ENCODE measurements at regions not wholly inside any gene's neighbourhood (a gene's known extent, or its start where the extent isn't known, plus 50 kb on each side); places are given as distances from the start of the nearest gene placed in this dataset.

GRCh38 chr13:106433066-106433465 lies 102.4 kb downstream of the EFNB2 start:
- no peak overlapping the region for H3K27ac ChIP-seq (ENCODE audit: low read length)
- no peaks in the 10 kb centered on the region for H3K36me3 ChIP-seq (ENCODE audit: control insufficient read depth, low read depth, low read length)
- H3K4me1 ChIP-seq (ENCODE audit: control insufficient read depth, low read depth, low read length): no peaks in the 10 kb centered on the region
- no peaks in the 10 kb centered on the region for H3K27me3 ChIP-seq (ENCODE audit: control insufficient read depth, insufficient read depth, low read length)
- H3K9ac ChIP-seq (ENCODE audit: low read length): no peak overlapping the region
- H3K9me3 ChIP-seq (ENCODE audit: control insufficient read depth, low read depth, low read length): no peaks in the 10 kb centered on the region
- no peak overlapping the region for H3K4me3 ChIP-seq (ENCODE audit: low read length)

- no peaks in the 10 kb centered on the region for H3K36me3 ChIP-seq (ENCODE audit: control insufficient read depth, low read depth, low read length)
- no peak overlapping the region for H3K9ac ChIP-seq (ENCODE audit: low read length)
- H3K4me1 ChIP-seq (ENCODE audit: control insufficient read depth, low read depth, low read length): no peaks in the 10 kb centered on the region
- no peaks in the 10 kb centered on the region for H3K9me3 ChIP-seq (ENCODE audit: control insufficient read depth, low read depth, low read length)
- no peaks in the 10 kb centered on the region for H3K27me3 ChIP-seq (ENCODE audit: control insufficient read depth, insufficient read depth, low read length)
- H3K27ac ChIP-seq (ENCODE audit: low read length): no peak overlapping the region
- no peak overlapping the region for H3K4me3 ChIP-seq (ENCODE audit: low read length)
Measured at GRCh38 chr13:106432636-106433035, 102.8 kb downstream of the EFNB2 start.

- H3K27ac ChIP-seq (ENCODE audit: low read length): no peak overlapping the region
- H3K4me3 ChIP-seq (ENCODE audit: low read length): no peak overlapping the region
- no peaks in the 10 kb centered on the region for H3K9me3 ChIP-seq (ENCODE audit: control insufficient read depth, low read depth, low read length)
- H3K4me1 ChIP-seq (ENCODE audit: control insufficient read depth, low read depth, low read length): peaks cover 18% of the 10 kb centered on the region
- H3K27me3 ChIP-seq (ENCODE audit: control insufficient read depth, insufficient read depth, low read length): no peaks in the 10 kb centered on the region
- H3K36me3 ChIP-seq (ENCODE audit: control insufficient read depth, low read depth, low read length): no peaks in the 10 kb centered on the region
- no peak overlapping the region for H3K9ac ChIP-seq (ENCODE audit: low read length)
Measured at GRCh38 chr13:106426909-106427308, 108.6 kb downstream of the EFNB2 start.

- Histone ChIP-seq H3K9me3 (ENCODE audit: control insufficient read depth, low read depth, low read length) (no peaks in the 10 kb centered on the region), H3K4me1 (ENCODE audit: control insufficient read depth, low read depth, low read length) (peaks cover 22% of the 10 kb centered on the region), H3K9ac (ENCODE audit: low read length) (no peak overlapping the region), H3K4me3 (ENCODE audit: low read length) (no peak overlapping the region), H3K27ac (ENCODE audit: low read length) (no peak overlapping the region), H3K36me3 (ENCODE audit: control insufficient read depth, low read depth, low read length) (no peaks in the 10 kb centered on the region), H3K27me3 (ENCODE audit: control insufficient read depth, insufficient read depth, low read length) (no peaks in the 10 kb centered on the region)
Measured at GRCh38 chr13:106425661-106426060, 109.8 kb downstream of the EFNB2 start.

- Histone ChIP-seq H3K4me3 (ENCODE audit: low read length) (no peak overlapping the region), H3K9ac (ENCODE audit: low read length) (no peak overlapping the region), H3K36me3 (ENCODE audit: control insufficient read depth, low read depth, low read length) (no peaks in the 10 kb centered on the region), H3K4me1 (ENCODE audit: control insufficient read depth, low read depth, low read length) (peaks cover 24% of the 10 kb centered on the region), H3K27me3 (ENCODE audit: control insufficient read depth, insufficient read depth, low read length) (no peaks in the 10 kb centered on the region), H3K27ac (ENCODE audit: low read length) (no peak overlapping the region), H3K9me3 (ENCODE audit: control insufficient read depth, low read depth, low read length) (no peaks in the 10 kb centered on the region)
Measured at GRCh38 chr13:106424805-106425204, 110.7 kb downstream of the EFNB2 start.

GRCh38 chr13:106423530-106423929 lies 111.9 kb downstream of the EFNB2 start:
- H3K9ac ChIP-seq (ENCODE audit: low read length): no peak overlapping the region
- H3K27me3 ChIP-seq (ENCODE audit: control insufficient read depth, insufficient read depth, low read length): no peaks in the 10 kb centered on the region
- H3K27ac ChIP-seq (ENCODE audit: low read length): no peak overlapping the region
- no peaks in the 10 kb centered on the region for H3K9me3 ChIP-seq (ENCODE audit: control insufficient read depth, low read depth, low read length)
- H3K4me1 ChIP-seq (ENCODE audit: control insufficient read depth, low read depth, low read length): peaks cover 24% of the 10 kb centered on the region
- no peak overlapping the region for H3K4me3 ChIP-seq (ENCODE audit: low read length)
- no peaks in the 10 kb centered on the region for H3K36me3 ChIP-seq (ENCODE audit: control insufficient read depth, low read depth, low read length)

GRCh38 chr13:106418556-106418955 lies 116.9 kb downstream of the EFNB2 start:
- Histone ChIP-seq H3K4me1 (ENCODE audit: control insufficient read depth, low read depth, low read length) (peaks cover 40% of the 10 kb centered on the region), H3K27ac (ENCODE audit: low read length) (no peak overlapping the region), H3K9ac (ENCODE audit: low read length) (no peak overlapping the region), H3K36me3 (ENCODE audit: control insufficient read depth, low read depth, low read length) (no peaks in the 10 kb centered on the region), H3K9me3 (ENCODE audit: control insufficient read depth, low read depth, low read length) (no peaks in the 10 kb centered on the region), H3K27me3 (ENCODE audit: control insufficient read depth, insufficient read depth, low read length) (no peaks in the 10 kb centered on the region), H3K4me3 (ENCODE audit: low read length) (no peak overlapping the region)

- Histone ChIP-seq H3K4me3 (ENCODE audit: low read length) (no peak overlapping the region), H3K27me3 (ENCODE audit: control insufficient read depth, insufficient read depth, low read length) (no peaks in the 10 kb centered on the region), H3K9me3 (ENCODE audit: control insufficient read depth, low read depth, low read length) (no peaks in the 10 kb centered on the region), H3K9ac (ENCODE audit: low read length) (no peak overlapping the region), H3K4me1 (ENCODE audit: control insufficient read depth, low read depth, low read length) (peaks cover 32% of the 10 kb centered on the region), H3K36me3 (ENCODE audit: control insufficient read depth, low read depth, low read length) (no peaks in the 10 kb centered on the region), H3K27ac (ENCODE audit: low read length) (no peak overlapping the region)
Measured at GRCh38 chr13:106417467-106418110, 117.9 kb downstream of the EFNB2 start.

- Histone ChIP-seq H3K27me3 (ENCODE audit: control insufficient read depth, insufficient read depth, low read length) (no peaks in the 10 kb centered on the region), H3K4me3 (ENCODE audit: low read length) (no peak overlapping the region), H3K27ac (ENCODE audit: low read length) (no peak overlapping the region), H3K9ac (ENCODE audit: low read length) (no peak overlapping the region), H3K4me1 (ENCODE audit: control insufficient read depth, low read depth, low read length) (peaks cover 28% of the 10 kb centered on the region), H3K9me3 (ENCODE audit: control insufficient read depth, low read depth, low read length) (no peaks in the 10 kb centered on the region), H3K36me3 (ENCODE audit: control insufficient read depth, low read depth, low read length) (no peaks in the 10 kb centered on the region)
Measured at GRCh38 chr13:106416645-106417044, 118.8 kb downstream of the EFNB2 start.

- Histone ChIP-seq H3K27me3 (ENCODE audit: control insufficient read depth, insufficient read depth, low read length) (no peaks in the 10 kb centered on the region), H3K36me3 (ENCODE audit: control insufficient read depth, low read depth, low read length) (no peaks in the 10 kb centered on the region), H3K27ac (ENCODE audit: low read length) (no peak overlapping the region), H3K4me3 (ENCODE audit: low read length) (no peak overlapping the region), H3K4me1 (ENCODE audit: control insufficient read depth, low read depth, low read length) (peaks cover 27% of the 10 kb centered on the region), H3K9me3 (ENCODE audit: control insufficient read depth, low read depth, low read length) (no peaks in the 10 kb centered on the region), H3K9ac (ENCODE audit: low read length) (no peak overlapping the region)
Measured at GRCh38 chr13:106415971-106416370, 119.5 kb downstream of the EFNB2 start.

- Histone ChIP-seq H3K36me3 (ENCODE audit: control insufficient read depth, low read depth, low read length) (no peaks in the 10 kb centered on the region), H3K27ac (ENCODE audit: low read length) (no peak overlapping the region), H3K9me3 (ENCODE audit: control insufficient read depth, low read depth, low read length) (no peaks in the 10 kb centered on the region), H3K4me3 (ENCODE audit: low read length) (no peak overlapping the region), H3K4me1 (ENCODE audit: control insufficient read depth, low read depth, low read length) (peaks cover 22% of the 10 kb centered on the region), H3K27me3 (ENCODE audit: control insufficient read depth, insufficient read depth, low read length) (no peaks in the 10 kb centered on the region), H3K9ac (ENCODE audit: low read length) (no peak overlapping the region)
Measured at GRCh38 chr13:106415442-106415841, 120.0 kb downstream of the EFNB2 start.

- Histone ChIP-seq H3K4me3 (ENCODE audit: low read length) (no peak overlapping the region), H3K9ac (ENCODE audit: low read length) (no peak overlapping the region), H3K27me3 (ENCODE audit: control insufficient read depth, insufficient read depth, low read length) (no peaks in the 10 kb centered on the region), H3K36me3 (ENCODE audit: control insufficient read depth, low read depth, low read length) (no peaks in the 10 kb centered on the region), H3K9me3 (ENCODE audit: control insufficient read depth, low read depth, low read length) (no peaks in the 10 kb centered on the region), H3K4me1 (ENCODE audit: control insufficient read depth, low read depth, low read length) (peaks cover 8% of the 10 kb centered on the region), H3K27ac (ENCODE audit: low read length) (no peak overlapping the region)
Measured at GRCh38 chr13:106407338-106407737, 128.1 kb downstream of the EFNB2 start.
